T-helper 17 cell (primary cell): ENCODE measurements at regions not wholly inside any gene's neighbourhood (a gene's known extent, or its start where the extent isn't known, plus 50 kb on each side); places are given as distances from the start of the nearest gene placed in this dataset.
"Not testable (repeated sequence)": the region's sequence is repeated elsewhere in the genome, so short reads cannot be mapped to it uniquely, and the experiment has no call there.

Experiments used
- ATAC-seq: fragments of 150-1000 bp; cut with Tn5 transposase; 2 replicates; pipeline ENCODE4 v1.10.0; 2021; ENCODE audit warnings: mild to moderate bottlenecking, moderate library complexity
- DNase-seq, 3 donors: peaks; one replicate each; pipeline versions ENCODE4 v3.0.0 to v3.0.0-alpha.2; 2020 to 2021
- H3K9me3 ChIP-seq: one replicate; pipeline ENCODE4 v1.7.0; 2013; ENCODE audit warnings: low read length, mild to moderate bottlenecking; ENCODE audit not compliant: control insufficient read depth, poor library complexity, severe bottlenecking
- H3K27ac Mint-ChIP-seq: one replicate; pipeline ENCODE4 v1.8.0; 2022; ENCODE audit warnings: mild to moderate bottlenecking, moderate library complexity, mixed read lengths
- H3K27me3 Mint-ChIP-seq: one replicate; pipeline ENCODE4 v1.8.0; 2022; ENCODE audit warnings: mixed read lengths
- H3K36me3 Mint-ChIP-seq: one replicate; pipeline ENCODE4 v1.8.0; 2022; ENCODE audit warnings: low read depth, mixed read lengths
- H3K4me1 Mint-ChIP-seq: one replicate; pipeline ENCODE4 v1.8.0; 2022; ENCODE audit warnings: mild to moderate bottlenecking, mixed read lengths
- H3K4me3 Mint-ChIP-seq: one replicate; pipeline ENCODE4 v1.8.0; 2022; ENCODE audit warnings: mild to moderate bottlenecking, moderate library complexity, mixed read lengths

DNA sequence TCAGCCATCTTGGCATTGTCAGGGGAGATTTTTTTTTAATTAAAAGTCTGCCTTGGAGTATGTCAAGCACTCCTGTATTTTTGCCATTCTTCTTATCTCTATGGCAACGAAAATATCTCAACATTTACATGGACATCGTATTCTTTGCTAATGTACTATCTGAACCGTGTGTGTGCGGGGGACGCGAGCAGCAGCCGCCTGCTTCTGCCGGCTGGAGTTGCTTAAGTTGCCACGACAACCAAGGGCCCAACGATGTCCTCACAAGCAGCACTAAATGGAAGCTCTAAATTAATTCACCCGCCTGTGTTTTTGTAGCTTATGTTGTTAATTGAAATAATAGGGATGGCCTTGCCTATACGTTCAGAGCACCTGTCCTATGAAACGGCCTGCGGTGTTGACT is 309.5 kb downstream of the TEX29 start:
- Mint-ChIP-seq H3K27me3 (no peaks in the 10 kb centered on the region), H3K4me1 (no peaks in the 10 kb centered on the region), H3K27ac (no peak overlapping the region), H3K4me3 (no peak overlapping the region), H3K36me3 (no peaks in the 10 kb centered on the region)
- H3K9me3 ChIP-seq, result no peaks in the 10 kb centered on the region
- ATAC-seq (no peak), DNase-seq (no peak)

DNA sequence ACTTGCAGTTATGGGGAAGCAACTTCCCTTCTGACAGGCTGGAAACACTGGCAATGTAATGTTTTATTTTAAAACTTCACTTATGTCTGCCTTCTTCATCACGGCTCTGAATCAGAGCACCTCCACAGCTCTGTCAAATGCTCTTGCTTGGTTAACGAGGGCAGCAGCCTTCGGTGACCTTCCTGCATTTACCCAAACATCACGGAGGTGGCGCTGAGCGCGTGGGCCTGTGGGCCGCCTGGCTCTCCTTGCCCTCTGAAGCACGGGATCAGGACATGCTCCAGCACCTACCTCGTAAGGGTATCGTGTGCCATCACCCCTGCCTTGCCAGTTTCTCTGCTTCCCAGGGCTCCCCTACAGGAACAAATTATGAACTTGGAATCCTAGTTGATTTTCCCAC is 310.0 kb downstream of the TEX29 start:
- H3K9me3 ChIP-seq, result no peaks in the 10 kb centered on the region
- no peaks in the 10 kb centered on the region for H3K4me1 Mint-ChIP-seq
- no peaks in the 10 kb centered on the region for H3K27me3 Mint-ChIP-seq
- H3K27ac Mint-ChIP-seq, result no peak overlapping the region
- H3K36me3 Mint-ChIP-seq, result no peaks in the 10 kb centered on the region
- no peak overlapping the region for H3K4me3 Mint-ChIP-seq
- ATAC-seq, result no peak
- DNase-seq, result no peak

DNA sequence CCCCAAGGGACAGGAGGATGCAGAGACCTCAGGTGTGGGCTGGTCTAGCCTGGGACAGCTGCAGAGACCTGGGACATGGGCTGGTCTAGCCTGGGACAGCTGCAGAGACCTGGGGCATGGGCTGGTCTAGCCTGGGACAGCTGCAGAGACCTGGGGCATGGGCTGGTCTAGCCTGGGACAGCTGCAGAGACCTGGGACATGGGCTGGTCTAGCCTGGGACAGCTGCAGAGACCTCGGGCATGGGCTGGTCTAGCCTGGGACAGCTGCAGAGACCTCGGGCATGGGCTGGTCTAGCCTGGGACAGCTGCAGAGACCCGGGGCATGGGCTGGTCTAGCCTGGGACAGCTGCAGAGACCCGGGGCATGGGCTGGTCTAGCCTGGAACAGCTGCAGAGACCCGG is 310.8 kb downstream of the TEX29 start:
- not testable (repeated sequence) for H3K4me3 Mint-ChIP-seq, ATAC-seq, H3K27ac Mint-ChIP-seq, H3K4me1 Mint-ChIP-seq, H3K36me3 Mint-ChIP-seq, DNase-seq, H3K27me3 Mint-ChIP-seq, H3K9me3 ChIP-seq

DNA sequence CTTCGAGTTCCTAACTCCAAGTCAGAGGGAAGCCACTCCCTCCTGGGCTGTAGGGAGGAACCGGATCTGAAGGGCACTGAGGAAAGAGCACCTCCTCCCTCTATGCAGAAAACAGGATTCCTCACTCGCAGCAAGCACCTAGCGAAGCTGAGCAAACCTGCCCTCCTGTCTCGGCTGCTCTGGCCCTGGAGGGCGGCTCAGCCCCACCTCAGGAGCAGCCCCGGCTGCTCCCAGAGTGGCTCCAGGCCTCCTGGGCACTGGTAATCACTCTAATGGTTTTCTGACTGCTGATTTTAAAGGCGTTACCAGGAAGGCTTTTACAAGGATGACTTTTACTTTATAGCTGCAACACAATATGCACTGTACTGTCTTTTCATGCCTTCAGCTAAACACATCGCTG is 312.5 kb downstream of the TEX29 start:
- Mint-ChIP-seq H3K27me3 (no peaks in the 10 kb centered on the region), H3K27ac (no peak overlapping the region), H3K4me1 (no peaks in the 10 kb centered on the region), H3K36me3 (no peaks in the 10 kb centered on the region), H3K4me3 (no peak overlapping the region)
- ATAC-seq (no peak), DNase-seq (no peak)
- no peaks in the 10 kb centered on the region for H3K9me3 ChIP-seq

DNA sequence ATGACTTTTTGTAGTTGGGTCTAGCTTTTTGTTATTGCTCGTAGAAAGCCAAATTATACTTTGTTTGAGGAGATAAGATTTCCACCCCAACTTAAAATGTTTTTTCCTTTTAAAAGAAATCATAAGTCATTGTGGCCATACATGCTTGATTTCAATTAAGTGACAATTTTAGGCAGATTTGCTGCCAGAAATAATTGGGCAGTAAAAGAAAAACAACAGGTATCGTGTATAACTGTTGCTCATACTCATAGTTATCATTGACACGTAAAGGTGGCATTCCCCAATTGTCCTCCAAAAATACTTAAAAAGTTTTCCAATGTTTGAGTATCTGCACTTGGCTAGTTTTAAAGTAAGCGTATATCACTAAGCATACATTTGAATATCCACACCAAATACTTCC is 313.0 kb downstream of the TEX29 start:
- no peaks in the 10 kb centered on the region for H3K36me3 Mint-ChIP-seq
- H3K4me1 Mint-ChIP-seq, result no peaks in the 10 kb centered on the region
- no peak for DNase-seq
- H3K9me3 ChIP-seq, result no peaks in the 10 kb centered on the region
- no peak for ATAC-seq
- no peaks in the 10 kb centered on the region for H3K27me3 Mint-ChIP-seq
- no peak overlapping the region for H3K4me3 Mint-ChIP-seq
- no peak overlapping the region for H3K27ac Mint-ChIP-seq

DNA sequence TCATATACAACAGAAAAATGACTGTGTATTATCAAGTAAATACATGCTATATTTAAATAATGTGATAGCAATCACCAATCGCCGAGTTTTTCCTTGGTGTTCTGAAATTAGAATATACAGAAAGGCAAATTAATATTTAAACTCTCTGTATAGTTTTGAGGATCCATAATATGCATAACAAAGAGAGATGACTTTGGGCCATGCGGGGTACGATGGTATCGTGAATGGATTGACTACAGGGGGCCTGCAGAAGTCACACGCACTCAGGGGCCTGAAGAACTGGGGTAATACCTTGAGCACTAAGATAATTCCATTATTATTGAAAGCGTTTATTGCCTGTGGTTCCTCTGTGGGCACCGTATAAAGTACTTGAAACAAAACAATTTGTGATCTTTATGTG is 314.0 kb downstream of the TEX29 start:
- Mint-ChIP-seq H3K4me3 (no peak overlapping the region), H3K27ac (no peak overlapping the region), H3K36me3 (no peaks in the 10 kb centered on the region), H3K27me3 (no peaks in the 10 kb centered on the region), H3K4me1 (no peaks in the 10 kb centered on the region)
- H3K9me3 ChIP-seq, result no peaks in the 10 kb centered on the region
- DNase-seq (no peak), ATAC-seq (no peak)

DNA sequence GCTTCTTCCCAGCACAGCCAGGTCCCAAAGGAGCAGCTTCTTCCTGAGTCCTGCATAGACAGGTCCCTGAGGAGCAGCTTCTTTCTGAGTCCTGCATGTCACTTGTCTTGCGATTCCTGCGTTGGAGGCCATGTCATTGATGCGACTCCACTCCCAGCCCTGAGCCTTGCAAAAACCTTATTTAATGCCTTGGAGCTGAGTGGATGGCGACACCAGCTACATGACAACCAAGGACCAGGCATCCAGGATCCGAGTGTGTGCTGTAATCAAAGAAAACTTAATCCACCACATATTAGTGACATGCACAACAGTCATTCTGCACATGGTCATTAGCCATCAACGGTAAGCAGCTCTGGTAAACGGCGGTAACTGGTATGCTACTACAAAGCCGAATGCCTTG is 315.8 kb downstream of the TEX29 start:
- no peak for ATAC-seq
- no peaks in the 10 kb centered on the region for H3K36me3 Mint-ChIP-seq
- peaks cover 5% of the 10 kb centered on the region for H3K27me3 Mint-ChIP-seq
- H3K27ac Mint-ChIP-seq, result no peak overlapping the region
- no peaks in the 10 kb centered on the region for H3K4me1 Mint-ChIP-seq
- no peak overlapping the region for H3K4me3 Mint-ChIP-seq
- DNase-seq, result no peak
- no peaks in the 10 kb centered on the region for H3K9me3 ChIP-seq

DNA sequence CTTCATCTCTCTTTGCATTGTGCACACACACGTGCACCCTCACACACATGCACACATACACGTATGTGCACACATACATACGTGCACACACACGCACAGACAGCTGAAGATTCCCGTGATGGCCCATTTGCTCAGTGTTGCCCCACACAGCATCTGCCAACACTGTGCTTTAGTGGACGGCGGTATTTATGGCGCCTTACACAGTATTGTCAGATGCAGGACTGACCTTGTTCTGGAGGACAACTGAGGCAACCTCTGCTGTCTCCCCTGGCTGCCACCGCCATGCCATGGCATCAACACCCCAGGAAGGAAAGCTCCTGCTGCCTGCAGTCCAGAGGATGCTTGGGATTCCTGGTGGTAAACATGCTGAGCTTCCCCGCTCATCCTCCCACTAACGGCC is 316.4 kb downstream of the TEX29 start:
- no peak for DNase-seq
- no peaks in the 10 kb centered on the region for H3K9me3 ChIP-seq
- no peaks in the 10 kb centered on the region for H3K36me3 Mint-ChIP-seq
- no peaks in the 10 kb centered on the region for H3K4me1 Mint-ChIP-seq
- no peak for ATAC-seq
- no peak overlapping the region for H3K27ac Mint-ChIP-seq
- H3K4me3 Mint-ChIP-seq, result no peak overlapping the region
- peaks cover 5% of the 10 kb centered on the region for H3K27me3 Mint-ChIP-seq

DNA sequence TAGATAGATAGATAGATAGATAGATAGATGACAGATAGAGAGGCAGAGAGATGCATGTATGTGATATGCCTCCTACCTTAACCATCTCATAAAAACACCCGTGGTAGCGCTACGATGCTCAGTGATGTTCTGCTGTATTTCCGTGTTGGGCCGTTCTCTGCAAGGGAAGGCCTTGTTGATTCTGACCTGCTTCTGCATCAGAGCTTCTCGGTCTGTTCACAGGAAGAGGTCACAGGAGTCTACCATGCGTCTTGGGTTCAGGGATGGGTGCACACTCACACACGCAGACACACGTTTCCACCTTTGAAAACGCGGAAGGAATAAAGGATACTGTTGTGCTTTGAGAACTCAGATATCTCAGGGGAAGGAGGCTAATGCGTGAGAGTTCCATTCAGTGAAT is 316.9 kb downstream of the TEX29 start:
- no peaks in the 10 kb centered on the region for H3K9me3 ChIP-seq
- no peak overlapping the region for H3K4me3 Mint-ChIP-seq
- H3K27ac Mint-ChIP-seq, result no peak overlapping the region
- ATAC-seq (no peak), DNase-seq (no peak)
- H3K27me3 Mint-ChIP-seq, result peaks cover 7% of the 10 kb centered on the region
- no peaks in the 10 kb centered on the region for H3K4me1 Mint-ChIP-seq
- no peaks in the 10 kb centered on the region for H3K36me3 Mint-ChIP-seq

DNA sequence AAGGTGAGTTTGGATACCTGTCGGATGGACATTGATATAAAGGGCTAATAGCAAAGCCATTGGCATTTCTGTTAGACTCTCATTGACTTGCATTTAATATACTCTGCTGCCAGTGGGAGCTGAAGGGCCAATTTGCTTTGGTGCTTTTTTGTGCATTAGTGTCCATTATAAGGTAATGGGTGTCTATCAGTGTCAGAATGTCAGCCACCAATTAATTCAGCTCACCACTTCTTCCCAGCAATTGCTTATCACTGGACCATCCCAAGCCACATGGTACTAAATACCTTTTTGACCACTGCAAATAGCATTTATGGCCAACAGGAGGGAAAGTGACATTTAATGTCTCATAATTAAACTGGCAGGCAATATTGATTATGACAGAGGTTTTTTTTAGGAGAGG is 317.8 kb downstream of the TEX29 start:
- H3K27me3 Mint-ChIP-seq, result peaks cover 11% of the 10 kb centered on the region
- H3K27ac Mint-ChIP-seq, result no peak overlapping the region
- no peaks in the 10 kb centered on the region for H3K4me1 Mint-ChIP-seq
- ATAC-seq, result no peak
- H3K9me3 ChIP-seq, result no peaks in the 10 kb centered on the region
- no peaks in the 10 kb centered on the region for H3K36me3 Mint-ChIP-seq
- no peak for DNase-seq
- no peak overlapping the region for H3K4me3 Mint-ChIP-seq

DNA sequence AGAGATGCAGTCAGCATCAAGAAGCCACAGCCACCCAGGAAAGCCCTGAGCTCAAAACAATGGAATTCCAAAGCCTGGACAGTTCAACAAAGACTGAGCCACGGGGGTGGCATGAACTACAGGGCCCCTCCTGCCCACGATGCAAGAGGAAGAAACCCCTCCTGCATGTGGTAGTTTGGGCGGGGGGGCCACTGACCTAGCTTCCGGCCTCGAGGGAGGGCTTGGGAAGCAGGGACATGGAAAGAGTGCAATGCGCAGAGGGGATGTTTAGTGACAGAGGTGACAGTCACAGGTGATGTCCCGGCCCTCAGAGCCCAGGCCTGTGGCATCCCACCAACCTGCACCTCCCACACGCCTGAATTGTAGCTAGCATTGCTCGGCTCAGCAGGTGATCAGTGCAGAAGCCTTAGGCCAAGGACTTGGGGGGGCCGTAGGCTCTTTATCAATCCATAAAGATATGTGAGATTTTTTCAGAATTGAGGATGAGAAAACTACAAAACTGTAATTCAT is 318.8 kb downstream of the TEX29 start:
- no peak overlapping the region for H3K4me3 Mint-ChIP-seq
- DNase-seq, result no peak

DNA sequence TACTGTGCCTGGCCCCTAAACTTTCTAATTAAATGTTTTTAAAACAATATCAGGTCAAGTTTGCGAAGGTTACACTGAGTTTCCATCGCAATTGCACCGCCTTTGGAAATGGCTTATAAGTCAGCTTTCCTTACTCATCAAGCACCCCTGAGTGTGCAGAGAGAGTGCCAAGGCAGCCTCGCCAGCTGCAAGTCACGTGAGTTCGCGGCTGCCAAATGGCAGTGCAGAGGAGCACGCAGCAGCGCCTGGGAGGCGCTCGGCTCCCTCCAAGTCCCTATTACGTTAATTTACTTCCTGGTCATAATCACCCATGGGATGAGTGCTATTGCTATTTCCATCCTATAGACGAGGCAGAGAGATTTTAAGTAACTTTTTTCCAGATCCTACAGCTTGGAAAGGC is 319.6 kb downstream of the TEX29 start:
- no peaks in the 10 kb centered on the region for H3K9me3 ChIP-seq
- Mint-ChIP-seq H3K4me3 (no peak overlapping the region), H3K4me1 (no peaks in the 10 kb centered on the region), H3K27me3 (peaks cover 13% of the 10 kb centered on the region), H3K36me3 (no peaks in the 10 kb centered on the region), H3K27ac (no peak overlapping the region)
- ATAC-seq (no peak), DNase-seq (no peak)

More for the DNA sequence above, 318.8 kb downstream of the TEX29 start:
- no peak overlapping the region for H3K27ac Mint-ChIP-seq
- ATAC-seq, result no peak
- H3K36me3 Mint-ChIP-seq, result no peaks in the 10 kb centered on the region
- H3K9me3 ChIP-seq, result no peaks in the 10 kb centered on the region
- peaks cover 11% of the 10 kb centered on the region for H3K27me3 Mint-ChIP-seq
- H3K4me1 Mint-ChIP-seq, result no peaks in the 10 kb centered on the region

DNA sequence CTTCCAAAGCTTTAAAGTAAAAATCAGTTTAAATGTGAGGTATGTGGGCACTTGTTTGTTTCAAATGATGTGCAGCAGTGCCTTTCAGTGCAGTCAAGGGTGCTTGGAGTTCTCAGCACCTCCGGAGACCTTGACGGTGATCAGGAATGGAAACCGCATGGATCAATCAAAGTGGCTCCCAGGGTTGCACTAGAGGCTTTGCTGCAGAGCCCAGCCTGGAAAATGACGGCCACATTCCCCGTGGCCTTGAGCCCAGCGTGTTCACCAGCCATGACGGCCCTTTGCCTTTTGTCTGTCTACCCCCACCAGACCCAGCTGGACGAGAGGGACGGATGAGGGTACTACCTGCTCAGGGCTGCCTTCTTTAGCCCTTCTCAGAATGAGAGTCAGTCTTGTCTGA is 320.0 kb downstream of the TEX29 start:
- ATAC-seq (no peak), DNase-seq (no peak)
- H3K4me3 Mint-ChIP-seq, result no peak overlapping the region
- no peak overlapping the region for H3K27ac Mint-ChIP-seq
- H3K9me3 ChIP-seq, result no peaks in the 10 kb centered on the region
- H3K36me3 Mint-ChIP-seq, result no peaks in the 10 kb centered on the region
- peaks cover 17% of the 10 kb centered on the region for H3K27me3 Mint-ChIP-seq
- no peaks in the 10 kb centered on the region for H3K4me1 Mint-ChIP-seq

DNA sequence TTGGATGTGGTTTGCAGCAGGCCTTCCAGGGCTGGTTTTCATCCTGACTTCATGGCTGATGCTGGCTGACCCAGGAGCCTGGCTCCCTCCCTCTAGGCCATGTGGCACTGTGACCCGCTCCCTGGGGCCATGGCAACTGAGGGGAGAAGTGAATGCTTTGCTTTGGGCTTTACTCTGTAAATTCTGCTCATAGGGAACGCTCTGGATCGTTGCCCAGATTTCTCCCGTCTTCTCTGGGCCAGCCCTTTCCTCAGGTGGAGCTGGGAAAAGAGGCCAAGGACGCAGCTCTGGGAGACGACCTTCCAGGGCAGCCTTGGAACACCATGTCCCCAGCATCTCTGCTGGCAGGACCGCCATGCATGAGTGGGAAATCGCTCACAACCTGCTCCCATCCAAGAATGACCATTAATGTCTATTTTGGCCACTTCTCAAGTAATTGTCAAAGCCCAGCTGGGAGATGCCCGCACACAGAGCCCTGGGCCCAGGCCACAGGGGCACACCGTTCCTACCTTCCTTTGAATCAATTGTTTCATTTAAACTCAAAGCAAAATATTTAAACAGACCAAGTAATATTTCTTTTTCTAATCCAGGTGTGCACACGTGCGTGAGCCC is 321.8 kb downstream of the TEX29 start:
- no peaks in the 10 kb centered on the region for H3K36me3 Mint-ChIP-seq
- H3K27me3 Mint-ChIP-seq, result peaks cover 17% of the 10 kb centered on the region
- no peak overlapping the region for H3K4me3 Mint-ChIP-seq
- H3K4me1 Mint-ChIP-seq, result no peaks in the 10 kb centered on the region
- ATAC-seq (no peak), DNase-seq (no peak)
- H3K9me3 ChIP-seq, result no peaks in the 10 kb centered on the region
- H3K27ac Mint-ChIP-seq, result no peak overlapping the region
